ENCODE measurements at regions not wholly inside any gene's neighbourhood (a gene's known extent, or its start where the extent isn't known, plus 50 kb on each side); places are given as distances from the start of the nearest gene placed in this dataset.

GRCh38 chr10:10930979-10931743 lies 86.5 kb upstream of the CELF2 start:
- TF ChIP-seq JUND (IDR thresholded peaks at IDR 0.05) (no peak), ATF3 (IDR thresholded peaks at IDR 0.05) (no peak), SRF (IDR thresholded peaks at IDR 0.05; ENCODE audit: low read depth) (no peak), TCF7L2 (IDR thresholded peaks at IDR 0.05; ENCODE audit: borderline replicate concordance, extremely low read depth, insufficient read depth, insufficient read length) (no peak), ZFX (IDR thresholded peaks at IDR 0.05) (no peak), FOSL1 (IDR thresholded peaks at IDR 0.05; ENCODE audit: low read depth) (no peak), ELF1 (IDR thresholded peaks at IDR 0.05; ENCODE audit: borderline replicate concordance, low read depth) (no peak), SIN3A (IDR thresholded peaks at IDR 0.05; ENCODE audit: low read depth) (no peak), SP1 (IDR thresholded peaks at IDR 0.05; ENCODE audit: low read depth) (no peak), ZBTB33 (IDR thresholded peaks at IDR 0.05; ENCODE audit: extremely low read depth, insufficient replicate concordance, low read length) (no peak), CTCF (IDR thresholded peaks at IDR 0.05 in 2 of 3, conservative IDR thresholded peaks at IDR 0.05 in 1 of 3; ENCODE audit: borderline replicate concordance in 1 of 3, insufficient read depth in 1 of 3, low read depth in 2 of 3, low read length in 2 of 3) (no peak), EZH2 (IDR thresholded peaks at IDR 0.05) (no peak), EGR1 (IDR thresholded peaks at IDR 0.05; ENCODE audit: low read depth) (no peak), POLR2AphosphoS5 (IDR thresholded peaks at IDR 0.05; ENCODE audit: low read depth, low read length) (no peak), EZH2phosphoT487 (IDR thresholded peaks at IDR 0.05; ENCODE audit: borderline replicate concordance) (no peak)
- Histone ChIP-seq H3K27me3 (ENCODE audit: insufficient read depth, low read length) (no peaks in the 10 kb centered on the region), H3K9me3 (ENCODE audit: control insufficient read depth in 1 of 2, insufficient read depth in 1 of 2, low read depth in 1 of 2, low read length in 2 of 2) (peaks cover 0 to 23% of the 10 kb centered on the region in 2 experiments; a peak in 2 of 4 replicates), H3K9me2 (ENCODE audit: insufficient read depth) (no peaks in the 10 kb centered on the region), H4K20me1 (ENCODE audit: insufficient read depth) (no peaks in the 10 kb centered on the region), H3K4me3 (replicated peaks in 1 of 2; ENCODE audit: low read depth in 1 of 2, low read length in 2 of 2) (no peak overlapping the region), H3K4me2 (ENCODE audit: low read length) (no peak overlapping the region), H3K27ac (ENCODE audit: low read depth, low read length) (no peak overlapping the region), H3K4me1 (ENCODE audit: control insufficient read depth in 1 of 2, insufficient read depth in 2 of 2, low read length in 2 of 2) (no peaks in the 10 kb centered on the region), H3K79me2 (ENCODE audit: insufficient read depth, low read length) (no peaks in the 10 kb centered on the region), H3K36me3 (ENCODE audit: control insufficient read depth in 1 of 2, insufficient read depth in 2 of 2, low read length in 2 of 2) (no peaks in the 10 kb centered on the region), H3K9ac (ENCODE audit: low read length) (no peak overlapping the region), H2AFZ (ENCODE audit: low read depth, low read length, poor library complexity, severe bottlenecking) (no peak overlapping the region)
- ATAC-seq (no peak), DNase-seq (ENCODE audit: low read depth, low spot score) (no peak)
- no TSS peak for BruUV-seq (replicated peaks)
- POLR2A ChIA-PET, result no interaction called here
- intact Hi-C loops (cut with micrococcal nuclease), result no loop called here
- CTCF ChIA-PET, result no interaction called here
- RAD21 ChIA-PET (ENCODE audit: low non-redundant PET in 1 of 2, low total read pairs in 2 of 2, uncharacterized antibody in 2 of 2, unreplicated experiment in 2 of 2), result no interaction called here

Measured in HCT116 (cell line).